Activated CD4-positive, alpha-beta T cell treated with anti-CD3 and anti-CD28 coated beads, Interleukin-2, amount 50 U/mL, for 4 hours (primary cell): ENCODE measurements at regions not wholly inside any gene's neighbourhood (a gene's known extent, or its start where the extent isn't known, plus 50 kb on each side); places are given as distances from the start of the nearest gene placed in this dataset.
A peak's percentile ranks its signal among the peaks of the same experiment; 100 is the strongest.

Experiments used
- DNase-seq, 2 experiments: peaks; one replicate each; pipeline ENCODE4 v3.0.0-alpha.2; 2020

DNA sequence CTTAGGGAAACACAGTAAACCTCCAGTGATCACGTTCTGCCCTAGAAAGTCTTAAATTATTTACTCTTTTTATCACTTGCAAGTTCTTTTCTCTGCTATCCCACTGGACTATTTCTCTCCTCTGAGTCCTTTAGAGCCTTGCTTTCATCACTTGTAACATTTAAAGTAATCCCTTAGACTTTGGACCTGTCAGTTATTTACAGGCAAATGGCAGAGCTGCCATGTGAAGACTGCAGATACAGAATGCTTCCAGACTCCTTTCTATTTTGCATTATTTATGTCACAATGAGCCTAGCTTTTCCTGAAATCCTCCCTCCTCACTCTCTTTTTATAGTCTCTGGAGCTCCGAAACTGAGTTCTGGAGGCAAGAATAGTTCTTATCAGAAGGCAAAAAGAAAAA lies 325.6 kb upstream of the TRIB2 start:
- no peak for DNase-seq

DNA sequence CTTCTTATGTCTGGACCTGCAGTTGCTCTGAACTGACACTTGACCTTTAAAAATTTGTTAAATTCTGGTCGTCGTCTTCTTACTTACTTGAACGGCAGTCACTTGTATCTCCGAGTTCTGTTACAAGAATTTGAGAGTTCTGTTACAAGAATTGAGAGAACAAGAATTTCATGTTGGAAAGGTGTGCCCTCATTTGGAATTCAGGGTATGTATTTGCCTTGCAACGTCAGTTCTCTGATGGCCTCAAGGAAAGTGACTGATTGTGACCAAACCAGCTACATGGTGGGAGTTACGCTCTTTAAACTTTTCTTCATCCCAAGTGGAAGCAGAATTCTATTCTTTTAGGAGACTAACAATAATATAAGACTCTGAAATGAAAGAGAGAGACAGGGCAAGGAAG lies 320.0 kb upstream of the TRIB2 start:
- DNase-seq, result no peak

DNA sequence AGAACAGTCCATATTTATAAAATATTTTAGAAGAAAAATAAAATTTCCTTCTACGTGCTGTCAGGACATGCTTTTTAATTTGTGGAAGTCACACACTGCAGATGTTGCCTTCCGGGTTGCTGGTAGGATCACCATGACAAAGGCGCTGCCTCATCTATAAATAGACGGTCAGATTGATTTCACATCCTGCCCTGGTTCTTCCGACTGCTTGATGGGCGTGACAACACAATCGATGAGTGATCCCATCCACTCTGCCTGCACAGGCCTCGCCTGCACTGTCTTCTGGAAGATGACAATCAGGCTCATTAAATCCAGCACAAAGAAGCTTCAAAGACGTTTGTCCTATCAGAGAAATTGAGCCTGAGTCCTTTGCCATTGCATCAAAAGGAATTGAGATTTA lies 318.9 kb upstream of the TRIB2 start:
- no peak for DNase-seq

DNA sequence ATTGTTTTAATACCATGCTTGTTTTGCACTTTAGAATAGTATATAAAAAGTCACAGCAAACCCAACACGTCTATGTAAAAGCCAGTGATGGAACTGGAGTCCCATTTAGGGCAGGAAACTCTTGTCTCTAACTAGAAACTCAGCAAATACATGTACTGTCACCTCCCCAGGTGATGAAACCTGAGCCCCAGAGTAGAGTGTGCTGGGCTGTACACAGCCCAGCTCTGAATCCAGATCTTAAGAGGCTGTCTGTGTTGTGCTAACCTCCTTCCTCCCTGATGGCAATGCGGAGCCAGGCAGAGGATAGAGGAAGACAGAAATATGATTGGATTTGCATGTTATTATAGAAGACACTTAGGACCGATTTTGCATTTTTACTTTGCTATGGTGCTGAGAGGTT lies 317.5 kb upstream of the TRIB2 start:
- DNase-seq, result no peak

DNA sequence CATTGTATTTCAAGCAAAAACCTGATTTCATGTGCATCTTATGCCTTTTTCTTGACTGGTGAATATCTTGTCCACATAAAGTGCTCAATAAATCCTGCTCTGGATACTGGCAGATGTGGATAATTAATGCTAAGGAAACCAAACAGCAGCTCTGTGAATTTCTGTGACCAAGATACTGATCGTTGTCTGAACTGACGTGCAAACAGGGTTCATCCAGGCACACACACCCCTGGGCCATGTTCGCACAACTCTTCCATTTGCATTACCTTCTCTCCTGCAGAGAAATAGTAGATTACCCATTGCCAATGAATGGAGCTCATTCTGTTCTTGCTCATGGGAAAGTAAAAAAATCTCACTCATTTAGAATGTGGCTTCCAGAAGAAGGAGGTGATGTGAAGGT lies 316.2 kb upstream of the TRIB2 start:
- no peak for DNase-seq

DNA sequence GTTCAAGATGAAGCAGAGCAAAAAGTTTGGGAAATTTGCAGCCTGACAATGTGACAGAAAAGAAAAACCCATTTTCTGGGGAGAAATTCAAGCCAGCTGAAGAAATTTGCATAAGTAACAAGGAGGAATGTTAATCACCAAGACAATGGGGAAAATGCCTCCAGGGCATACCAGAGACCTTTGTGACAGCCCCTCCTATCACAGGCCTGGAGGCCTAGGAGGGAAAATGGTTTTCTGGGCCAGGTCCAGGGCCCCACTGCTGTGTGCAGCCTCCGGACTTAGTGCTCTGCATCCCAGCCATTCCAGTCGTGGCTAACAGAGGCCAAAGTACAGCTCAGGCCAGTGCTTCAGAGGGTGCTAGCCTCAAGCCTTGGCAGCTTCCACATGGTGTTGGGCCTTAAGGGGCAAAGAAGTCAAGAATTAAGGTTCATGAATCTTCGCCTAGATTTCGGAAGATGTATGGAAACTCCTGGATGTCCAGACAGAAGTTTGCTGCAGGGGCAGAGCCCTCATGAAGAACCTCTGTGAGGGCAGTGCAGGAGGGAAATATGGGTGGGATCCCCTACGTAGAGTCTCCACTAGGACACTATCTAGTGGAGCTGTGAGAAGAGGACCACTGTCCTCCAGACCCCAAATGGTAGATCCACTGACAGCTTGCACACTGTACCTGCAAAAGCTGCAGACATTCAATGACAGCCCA lies 314.1 kb upstream of the TRIB2 start:
- DNase-seq, result no peak

DNA sequence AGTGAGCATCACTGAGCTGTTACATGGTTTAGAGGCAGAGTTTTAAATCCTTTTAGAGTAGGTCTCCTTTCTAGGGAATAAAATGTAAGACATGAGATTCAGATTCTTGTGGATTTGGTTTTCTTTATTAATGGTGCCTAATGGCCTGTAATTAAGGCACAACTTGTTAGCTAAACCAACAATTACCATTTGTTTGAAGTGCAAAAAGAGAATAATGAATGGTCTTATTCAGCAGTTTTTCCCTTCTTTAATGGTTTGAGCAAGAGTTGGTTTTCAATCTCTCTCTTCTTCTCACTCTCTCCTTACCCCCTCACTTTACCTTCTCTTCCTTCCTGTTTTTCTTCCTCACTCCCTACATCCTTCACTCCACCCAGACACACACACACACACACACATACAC lies 312.2 kb upstream of the TRIB2 start:
- DNase-seq, result no peak

DNA sequence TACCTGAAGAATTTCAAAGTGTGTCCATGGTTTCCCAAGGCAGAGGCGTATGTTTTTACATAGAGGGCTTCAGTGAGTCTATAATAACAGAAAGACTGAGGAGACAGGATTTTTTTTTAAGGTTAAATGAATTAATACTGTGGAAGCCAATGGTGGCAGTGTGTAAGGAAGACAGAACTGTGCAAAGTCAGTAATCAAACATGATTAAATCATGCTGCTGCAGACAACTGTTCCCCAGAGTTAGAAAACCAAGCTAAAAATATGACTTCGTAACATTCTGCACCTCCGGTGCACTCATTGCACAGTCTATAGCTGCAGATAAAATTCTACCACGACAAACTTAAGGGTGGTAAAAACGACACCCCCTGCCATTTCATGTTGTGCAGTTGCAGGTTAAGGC lies 309.6 kb upstream of the TRIB2 start:
- no peak for DNase-seq

DNA sequence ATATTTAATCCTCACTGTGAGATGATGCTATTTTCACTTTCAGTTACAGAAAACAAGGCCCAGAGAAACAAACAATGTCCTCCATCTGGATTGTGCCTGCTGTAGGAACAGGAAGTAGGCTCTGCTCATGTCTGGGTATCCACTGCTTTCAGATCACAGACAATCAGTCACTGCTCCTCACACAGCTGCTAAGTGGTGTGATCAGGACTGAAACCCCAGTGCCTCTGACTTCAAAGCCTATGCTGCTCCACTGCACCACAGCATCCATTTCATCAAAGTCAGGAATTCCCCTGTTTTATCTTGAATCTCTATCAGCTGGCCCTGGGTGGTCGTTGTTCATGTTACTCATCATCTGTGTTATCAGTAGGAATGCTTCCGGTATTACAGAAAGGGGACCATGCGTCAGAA lies 303.8 kb upstream of the TRIB2 start:
- peak; percentile 12 to 13 for DNase-seq

DNA sequence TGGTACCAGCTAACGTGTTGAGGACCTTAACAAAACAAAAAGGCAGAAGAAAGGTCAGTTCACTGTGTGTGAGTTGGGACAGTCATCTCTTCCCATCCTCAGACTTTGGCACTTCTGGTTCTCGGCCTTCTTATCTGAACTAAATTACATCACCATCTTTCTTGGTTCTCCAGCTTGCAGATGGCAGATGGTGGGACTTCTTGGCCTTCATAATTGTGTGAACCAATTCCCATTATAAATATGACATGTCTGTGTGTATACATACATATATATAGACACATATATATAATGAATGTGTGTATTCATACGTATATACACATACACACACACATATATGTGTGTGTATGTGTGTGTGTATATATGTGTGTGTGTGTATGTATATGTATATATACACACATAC lies 301.2 kb upstream of the TRIB2 start:
- no peak for DNase-seq

DNA sequence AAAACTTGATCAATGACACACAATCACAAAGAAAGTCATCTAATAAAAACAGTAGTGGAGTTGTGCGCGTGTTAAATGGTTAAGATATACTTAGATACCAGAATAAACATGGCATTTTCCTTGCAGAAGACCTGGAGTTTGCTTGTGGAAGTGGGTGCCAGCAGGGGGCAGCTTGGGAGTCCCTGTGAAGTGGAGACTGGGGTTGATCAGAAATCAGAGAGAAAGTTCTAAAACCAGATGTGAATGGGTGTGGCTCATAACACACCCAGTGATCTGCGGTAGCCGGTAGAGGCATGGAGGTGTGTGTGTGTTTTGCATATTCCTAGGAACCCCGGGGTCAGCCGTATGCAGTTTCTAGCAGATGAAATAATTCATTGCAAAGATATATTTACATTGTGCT lies 300.1 kb upstream of the TRIB2 start:
- DNase-seq, result peak; percentile 67 to 68

DNA sequence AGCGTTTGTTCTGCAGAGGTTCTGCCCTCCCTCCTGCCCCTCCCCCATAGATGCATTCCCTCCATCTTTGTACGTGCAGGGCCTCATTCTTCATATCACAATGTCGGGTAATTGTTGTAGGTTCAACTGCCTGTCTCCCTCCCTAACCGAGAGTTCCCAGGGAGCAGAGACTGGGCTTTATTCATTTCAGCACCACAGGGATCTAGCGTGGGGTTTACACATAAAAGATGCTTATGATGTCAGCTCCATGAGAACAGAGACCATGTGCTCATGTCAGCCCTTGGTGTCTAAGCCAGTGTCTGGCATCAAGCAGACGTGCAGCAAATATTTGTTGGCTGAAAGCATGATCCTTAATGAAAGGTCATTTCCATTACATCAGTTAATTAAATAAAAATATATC lies 298.9 kb upstream of the TRIB2 start:
- no peak for DNase-seq

DNA sequence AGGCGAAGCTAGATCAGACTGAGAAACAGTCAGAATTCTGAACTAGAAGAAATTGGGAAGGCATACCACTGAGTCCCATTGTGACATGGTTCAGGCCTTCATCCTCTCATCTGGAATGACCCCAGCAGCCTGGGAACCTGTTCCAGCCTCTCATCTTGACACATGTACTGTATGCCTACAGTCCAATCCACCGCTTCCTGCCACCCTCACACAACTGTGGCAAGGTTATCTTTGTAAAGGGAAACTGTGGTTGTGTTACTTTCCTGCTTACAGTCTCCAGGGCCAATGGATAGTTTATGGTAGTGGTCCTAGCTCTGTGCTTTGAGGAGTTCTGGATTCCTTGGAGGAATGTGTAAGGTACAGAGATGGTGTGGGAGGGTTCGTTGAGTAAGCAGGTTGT lies 296.9 kb upstream of the TRIB2 start:
- DNase-seq, result no peak

DNA sequence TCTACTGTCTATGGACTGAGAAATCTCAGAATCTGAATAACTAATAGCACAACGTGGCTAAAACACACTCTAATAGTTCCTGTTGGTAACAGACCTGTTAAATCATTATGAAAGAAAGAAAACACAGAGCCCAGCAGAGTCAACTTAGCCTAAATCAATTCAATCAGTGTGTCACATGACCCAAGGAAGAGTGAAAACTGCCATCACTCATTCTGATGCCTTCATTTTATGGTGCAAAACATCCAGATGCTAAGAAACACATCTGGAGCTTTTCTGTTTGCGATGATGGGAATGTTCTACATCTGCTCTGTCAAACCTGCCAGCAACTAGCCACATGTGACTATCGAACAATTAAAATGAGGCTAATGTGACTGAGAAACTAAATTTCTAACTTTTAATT lies 295.7 kb upstream of the TRIB2 start:
- DNase-seq, result no peak

DNA sequence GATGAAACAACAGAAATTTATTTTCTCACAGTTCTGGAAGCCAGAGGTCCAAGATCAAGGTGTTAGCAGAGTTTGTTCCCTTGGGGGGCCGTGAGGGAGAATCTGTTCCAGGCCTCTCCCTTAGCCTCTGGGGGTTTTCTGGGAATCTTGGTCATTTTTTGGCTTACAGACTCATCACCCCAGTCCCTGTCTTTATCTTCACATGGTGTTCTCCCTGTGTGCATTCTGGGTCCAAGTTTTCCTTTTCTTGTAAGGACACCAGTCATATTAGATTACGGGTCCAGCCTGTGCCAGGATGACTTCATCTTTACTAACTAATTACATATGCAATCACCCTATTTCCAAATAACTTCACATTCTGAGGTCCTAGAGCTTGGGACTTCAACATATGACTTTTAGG lies 292.5 kb upstream of the TRIB2 start:
- no peak for DNase-seq

DNA sequence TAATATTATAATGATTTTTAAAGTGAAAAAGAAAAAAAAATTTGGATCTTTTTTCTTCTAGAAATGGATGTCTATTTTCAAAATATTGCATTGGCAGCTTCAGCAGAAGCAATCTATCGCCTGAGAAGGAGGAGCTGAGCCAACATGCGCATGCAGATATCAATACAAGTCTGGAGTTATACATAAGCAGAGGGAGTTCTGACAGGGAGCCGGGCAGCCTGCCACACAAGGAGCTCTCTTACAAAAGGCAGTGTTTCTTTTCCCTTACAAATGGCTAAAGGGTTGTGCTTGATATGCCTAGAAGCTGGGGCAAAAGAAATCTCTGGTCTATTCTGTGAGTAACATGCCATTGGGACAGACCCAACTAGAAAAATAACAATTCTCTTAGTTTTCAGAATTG lies 291.9 kb upstream of the TRIB2 start:
- DNase-seq, result no peak

DNA sequence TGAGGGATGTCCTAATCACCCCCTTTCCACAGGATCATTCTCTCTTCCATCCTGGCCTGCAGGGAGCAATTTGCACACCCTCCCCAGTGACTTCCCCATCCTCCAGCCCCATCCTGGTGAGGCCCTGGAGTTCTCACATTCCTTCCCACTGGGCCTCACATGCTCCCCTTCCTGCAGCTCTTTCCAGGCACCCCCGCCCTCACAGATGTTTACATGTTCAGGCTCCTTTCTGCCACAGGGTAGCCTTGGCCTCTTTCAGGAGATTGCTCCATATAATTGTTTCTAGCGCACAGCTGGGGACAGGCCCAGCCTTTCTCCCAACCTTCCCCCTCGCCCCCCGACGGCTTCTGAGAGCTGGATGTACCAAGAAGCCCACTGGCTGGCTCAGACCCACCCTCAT lies 288.4 kb upstream of the TRIB2 start:
- DNase-seq, result no peak

DNA sequence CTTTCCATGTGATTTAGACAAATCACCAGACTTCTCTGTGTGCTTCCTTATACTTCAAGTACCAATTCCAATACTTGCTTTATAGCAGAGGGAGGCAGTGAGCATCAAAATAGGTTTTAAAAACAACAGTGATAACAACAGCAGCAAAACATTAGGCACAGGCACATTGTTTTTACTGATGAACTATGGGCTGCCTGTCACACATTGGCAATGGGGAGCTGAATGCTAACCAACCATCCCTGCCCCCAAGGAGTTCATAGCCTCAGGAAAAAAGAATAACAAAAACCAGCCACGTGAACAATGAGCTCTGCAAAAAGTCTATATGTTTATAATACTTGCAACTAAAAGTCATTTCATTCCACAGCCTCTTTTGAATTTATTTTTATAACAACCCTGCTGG lies 287.9 kb upstream of the TRIB2 start:
- DNase-seq, result no peak

DNA sequence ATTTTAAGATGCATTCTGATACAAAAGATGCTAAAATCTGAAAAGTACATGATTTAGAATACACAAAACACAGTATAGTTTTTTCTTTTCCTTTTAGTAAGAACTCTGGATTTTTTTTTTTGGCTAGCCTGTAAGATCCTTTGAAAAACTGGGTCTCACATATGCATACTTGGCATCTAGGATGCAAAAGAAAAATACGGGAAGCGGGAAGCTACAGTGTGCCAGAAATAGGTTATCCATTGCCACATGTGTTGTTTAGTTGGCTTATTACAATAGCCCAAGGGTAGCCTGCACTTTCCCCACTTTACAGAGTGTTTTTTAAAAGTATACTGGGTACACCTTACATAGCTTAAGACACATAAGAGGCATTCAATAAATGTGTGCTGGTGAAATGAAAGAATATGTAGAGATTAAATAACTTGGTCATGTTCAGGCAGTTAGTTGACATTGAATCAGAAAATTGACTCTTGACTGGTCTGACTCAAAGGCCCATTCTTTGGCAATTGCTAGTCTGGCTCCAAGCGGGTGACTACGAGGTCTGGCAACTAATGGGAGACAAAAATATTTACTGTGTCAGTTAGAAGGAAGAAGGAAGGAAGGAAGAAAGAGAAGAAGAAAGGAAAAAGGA lies 286.8 kb upstream of the TRIB2 start:
- DNase-seq, result no peak

DNA sequence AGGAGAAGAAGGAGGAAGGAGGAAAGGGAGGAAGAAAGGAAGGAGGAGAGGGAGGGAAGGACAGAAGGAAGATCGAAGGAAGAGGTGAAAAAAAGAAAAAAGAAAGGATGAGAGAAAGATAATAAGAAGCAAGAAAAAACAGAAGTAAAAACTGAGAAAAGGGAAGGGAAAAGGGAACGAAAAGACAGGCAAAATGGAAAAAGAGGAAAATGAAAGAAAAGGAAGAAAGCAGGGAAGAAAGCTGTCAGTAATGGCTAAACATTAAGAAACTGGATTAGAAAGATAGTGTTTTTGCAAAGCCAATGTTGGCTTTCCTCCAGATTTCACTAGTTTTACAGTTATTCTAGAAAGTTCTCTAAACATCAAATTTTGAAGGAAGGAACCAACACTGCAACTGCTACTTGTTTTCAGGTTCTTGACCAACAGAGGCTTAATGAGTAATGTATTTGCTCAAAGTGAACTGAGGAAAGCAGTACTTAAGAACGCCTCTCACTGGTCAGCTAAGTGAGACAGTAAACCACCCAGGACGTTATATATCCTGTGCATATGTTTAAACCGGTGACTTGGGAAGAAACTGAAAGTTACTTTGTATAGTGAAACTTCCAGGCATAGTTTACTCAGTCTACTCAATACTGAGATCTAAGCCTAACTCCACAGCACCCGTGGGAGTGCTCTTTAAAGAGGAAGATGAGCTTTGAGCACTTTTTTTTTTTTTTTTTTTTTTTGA lies 286.2 kb upstream of the TRIB2 start:
- DNase-seq, result peak; percentile 27 to 33

DNA sequence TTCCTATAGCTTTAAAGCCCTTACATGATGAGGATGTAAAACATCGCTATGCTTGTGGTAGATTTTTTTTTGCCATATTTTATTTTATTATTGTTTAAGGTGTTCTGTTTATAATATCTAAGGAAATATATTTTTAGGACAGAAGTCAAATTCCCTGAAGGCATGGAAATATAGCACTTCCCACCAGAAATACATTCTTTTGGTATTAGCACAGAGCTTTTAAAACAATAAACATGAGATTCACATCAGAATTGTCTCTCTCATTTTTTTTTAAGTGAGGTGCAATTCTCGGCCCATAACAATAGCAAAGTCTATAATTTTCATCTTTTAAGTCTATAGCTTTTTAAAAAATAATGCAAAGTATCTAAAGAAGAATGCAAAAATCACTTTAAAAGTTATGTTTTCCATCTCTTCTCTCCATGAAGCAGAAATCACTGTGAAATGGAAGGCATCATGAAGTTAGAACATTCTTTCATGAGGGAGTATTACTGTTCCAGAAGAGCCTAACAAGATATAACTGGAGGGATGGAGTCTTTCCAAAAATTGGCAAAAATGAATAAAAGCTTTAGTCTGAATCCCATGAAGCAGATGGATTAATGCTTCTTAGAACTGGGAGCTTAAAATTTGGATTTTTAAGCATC lies 283.6 kb upstream of the TRIB2 start:
- DNase-seq, result no peak

DNA sequence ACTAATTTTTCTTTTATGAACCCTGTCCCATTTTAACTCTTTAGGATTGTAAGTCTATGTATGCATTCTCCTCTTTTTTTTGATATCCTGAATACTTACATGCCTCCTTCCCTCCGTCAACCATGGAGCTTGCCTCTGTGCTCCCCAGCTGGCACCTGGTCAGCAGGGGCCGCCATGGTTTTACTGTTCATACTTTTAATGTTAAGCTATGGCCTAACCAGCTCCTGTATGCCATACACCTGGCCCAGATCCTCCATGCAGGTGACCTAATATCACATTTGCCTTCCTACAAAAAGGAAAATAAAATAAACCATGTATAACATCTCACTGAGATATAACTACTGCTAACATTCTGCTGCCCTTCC lies 283.1 kb upstream of the TRIB2 start:
- no peak for DNase-seq

DNA sequence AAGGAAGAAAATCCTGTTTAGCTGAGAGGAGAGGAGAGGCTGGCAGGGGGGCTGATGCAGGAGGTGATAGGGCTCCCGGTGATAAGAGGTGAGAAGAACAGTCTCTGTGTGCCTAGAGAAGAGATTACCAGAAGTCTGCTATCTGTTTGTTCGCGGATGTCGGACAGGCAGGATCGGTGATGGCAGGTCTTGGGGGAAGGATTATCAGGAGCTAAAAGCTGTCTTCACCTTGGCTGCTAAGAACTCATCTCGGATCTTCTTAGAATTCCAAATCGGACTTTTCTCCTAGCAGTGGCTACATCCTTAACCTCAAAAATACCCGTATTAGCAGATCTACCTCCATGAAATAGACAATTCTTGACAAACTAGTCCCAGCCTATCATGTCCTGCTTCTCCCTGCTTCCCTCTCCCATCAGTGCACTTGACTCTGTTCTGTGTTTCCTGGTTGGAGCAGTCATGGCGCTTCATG lies 282.1 kb upstream of the TRIB2 start:
- no peak for DNase-seq
